Naive thymus-derived CD4-positive, alpha-beta T cell (primary cell): ENCODE measurements at regions not wholly inside any gene's neighbourhood (a gene's known extent, or its start where the extent isn't known, plus 50 kb on each side); places are given as distances from the start of the nearest gene placed in this dataset.

ENCODE experiments used
- ATAC-seq: fragments of 150-1000 bp; cut with Tn5 transposase; 2 replicates; pipeline ENCODE4 v1.10.0; 2021; ENCODE audit warnings: mild to moderate bottlenecking, moderate library complexity
- CTCF ChIA-PET: fragments of 350-600 bp; sonication (Branson Sonifier 250); formaldehyde crosslinking; loops from one replicate; lab custom pipeline; 2021; ENCODE audit warnings: antibody characterized with exemption; lab: Charles Lee
- POLR2A ChIA-PET: fragments of 350-600 bp; sonication (Branson Sonifier 250); formaldehyde crosslinking; loops from one replicate; lab custom pipeline; 2021; ENCODE audit warnings: antibody characterized with exemption, inconsistent platforms; lab: Charles Lee
- DNase-seq, 9 donors: peaks; one replicate each; pipeline versions ENCODE4 v3.0.0 to v3.0.0-alpha.2; 2020 to 2022; ENCODE audit warnings: mixed read lengths in 1 of 9
- H3K27ac ChIP-seq: one replicate; pipeline ENCODE4 v1.7.0; 2013; ENCODE audit warnings: mild to moderate bottlenecking, low read depth, low read length, moderate library complexity
- H3K27me3 ChIP-seq, 2 donors: one replicate each; pipeline ENCODE4 v1.7.0; 2013; ENCODE audit warnings: low read length in 2 of 2, mild to moderate bottlenecking in 2 of 2, moderate library complexity in 2 of 2; ENCODE audit not compliant: control insufficient read depth in 2 of 2, insufficient read depth in 2 of 2
- H3K36me3 ChIP-seq, 3 experiments: 1 replicate in 2 of 3; 2 replicates in 1 of 3; pipeline ENCODE4 v1.7.0; 2013; ENCODE audit warnings: low read length in 3 of 3, mild to moderate bottlenecking in 3 of 3, moderate library complexity in 1 of 3; ENCODE audit not compliant: insufficient read depth in 3 of 3, control insufficient read depth in 2 of 3
- H3K4me1 ChIP-seq, 2 donors: one replicate each; pipeline ENCODE4 v1.7.0; 2013; ENCODE audit warnings: low read length in 2 of 2, mild to moderate bottlenecking in 2 of 2, moderate library complexity in 1 of 2; ENCODE audit not compliant: control insufficient read depth in 2 of 2, insufficient read depth in 2 of 2
- H3K4me3 ChIP-seq: 2 replicates; pipeline ENCODE4 v1.7.0; 2013; ENCODE audit warnings: mild to moderate bottlenecking, low read length
- H3K9me3 ChIP-seq, 3 experiments: 1 replicate in 2 of 3; 2 replicates in 1 of 3; pipeline ENCODE4 v1.7.0; 2013; ENCODE audit warnings: low read length in 3 of 3; ENCODE audit not compliant: control insufficient read depth in 2 of 3
- H3K27ac Mint-ChIP-seq, 9 donors: one replicate each; pipeline ENCODE4 v1.8.0; 2020 to 2022; ENCODE audit warnings: mixed read lengths in 9 of 9, mild to moderate bottlenecking in 8 of 9, moderate library complexity in 5 of 9, inconsistent platforms in 2 of 9
- H3K27me3 Mint-ChIP-seq, 5 donors: one replicate each; pipeline ENCODE4 v1.8.0; 2021 to 2022; ENCODE audit warnings: mixed read lengths in 5 of 5, mild to moderate bottlenecking in 1 of 5
- H3K36me3 Mint-ChIP-seq, 5 donors: one replicate each; pipeline ENCODE4 v1.8.0; 2020 to 2022; ENCODE audit warnings: mixed read lengths in 5 of 5, mild to moderate bottlenecking in 3 of 5, inconsistent platforms in 1 of 5
- H3K4me1 Mint-ChIP-seq, 7 donors: one replicate each; pipeline ENCODE4 v1.8.0; 2020 to 2022; ENCODE audit warnings: mixed read lengths in 7 of 7, mild to moderate bottlenecking in 3 of 7, inconsistent platforms in 1 of 7
- H3K4me3 Mint-ChIP-seq, 10 donors: one replicate each; pipeline ENCODE4 v1.8.0; 2020 to 2022; ENCODE audit warnings: mild to moderate bottlenecking in 10 of 10, mixed read lengths in 10 of 10, moderate library complexity in 6 of 10, inconsistent platforms in 2 of 10
- H3K9me3 Mint-ChIP-seq, 11 donors: one replicate each; pipeline ENCODE4 v1.8.0; 2020 to 2022; ENCODE audit warnings: mixed read lengths in 11 of 11, mild to moderate bottlenecking in 4 of 11, inconsistent platforms in 1 of 11, moderate library complexity in 1 of 11
- intact Hi-C, 2 donors: fragments of 100-400 bp; cut with micrococcal nuclease; formaldehyde crosslinking; loops; one replicate each; pipeline ENCODE4 v1.15.1; 2023

DNA sequence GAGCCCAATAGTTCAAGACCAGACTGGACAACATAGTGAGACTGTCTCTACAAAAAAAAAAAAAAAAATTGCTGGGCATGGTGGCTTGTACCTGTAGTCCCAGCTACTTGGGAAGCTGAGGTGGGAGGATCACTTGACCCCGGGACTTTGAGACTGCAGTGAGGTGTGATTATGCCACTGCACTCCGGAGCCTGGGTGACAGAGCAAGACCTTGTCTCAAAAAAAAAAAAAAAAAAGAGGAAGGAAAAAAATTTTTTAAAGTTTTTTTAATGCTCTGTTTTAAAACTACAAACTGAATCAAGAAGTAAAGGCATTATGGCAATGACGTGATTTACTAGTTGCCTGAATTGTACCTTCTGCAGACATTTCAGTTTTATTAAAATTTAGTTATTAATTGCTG is 54.5 kb upstream of the ZDBF2 start:
- no peak overlapping the region for H3K27ac Mint-ChIP-seq
- H3K4me1 Mint-ChIP-seq: peaks cover 0 to 6% (median 0%) of the 10 kb centered on the region in 7 donors
- peaks cover 0 to 5% of the 10 kb centered on the region in 2 donors for H3K27me3 ChIP-seq
- no peak overlapping the region for H3K27ac ChIP-seq
- peaks cover 0 to 8% (median 0%) of the 10 kb centered on the region in 3 experiments for H3K9me3 ChIP-seq
- ATAC-seq (no peak), DNase-seq (no peak)
- H3K36me3 Mint-ChIP-seq: peaks cover 0 to 7% (median 0%) of the 10 kb centered on the region in 5 donors
- CTCF ChIA-PET: no interaction called here
- no peak overlapping the region for H3K4me3 ChIP-seq
- no peaks in the 10 kb centered on the region for H3K36me3 ChIP-seq
- H3K9me3 Mint-ChIP-seq: peaks cover 3 to 20% (median 9%) of the 10 kb centered on the region in 11 donors
- POLR2A ChIA-PET: no interaction called here
- H3K27me3 Mint-ChIP-seq: peaks cover 30 to 55% (median 35%) of the 10 kb centered on the region in 5 donors
- H3K4me3 Mint-ChIP-seq: no peak overlapping the region
- no peaks in the 10 kb centered on the region for H3K4me1 ChIP-seq
- intact Hi-C loops: no loop called here

DNA sequence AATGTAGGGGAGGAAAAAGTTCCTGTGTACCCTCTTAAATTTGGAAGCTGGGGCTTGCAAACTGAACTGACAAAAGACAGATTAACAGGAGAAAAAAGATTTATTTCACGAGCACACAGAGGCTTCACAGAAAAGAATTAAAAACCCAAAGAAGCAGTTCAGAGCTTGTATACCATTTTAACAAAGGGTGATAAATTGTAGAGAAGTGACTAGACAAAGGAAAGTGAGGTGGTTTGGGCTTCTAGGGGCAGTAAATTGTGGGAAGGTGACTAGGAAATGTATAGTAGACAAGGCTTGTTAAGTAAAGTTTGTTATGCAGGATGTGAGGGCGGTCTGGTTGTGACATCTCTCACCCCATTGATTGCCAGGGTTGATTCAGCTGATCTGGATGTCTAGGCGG is 53.5 kb upstream of the ZDBF2 start:
- no peak for ATAC-seq
- ChIA-PET CTCF (no interaction called here), POLR2A (no interaction called here)
- no peak overlapping the region for H3K4me3 Mint-ChIP-seq
- H3K4me1 Mint-ChIP-seq: peaks cover 0 to 8% (median 0%) of the 10 kb centered on the region in 7 donors
- no peak for DNase-seq
- H3K36me3 Mint-ChIP-seq: peaks cover 0 to 7% (median 0%) of the 10 kb centered on the region in 5 donors
- Histone ChIP-seq H3K36me3 (no peaks in the 10 kb centered on the region), H3K27ac (no peak overlapping the region), H3K9me3 (peaks cover 0 to 8% (median 0%) of the 10 kb centered on the region in 3 experiments), H3K4me1 (no peaks in the 10 kb centered on the region), H3K27me3 (peaks cover 0 to 5% of the 10 kb centered on the region in 2 donors), H3K4me3 (no peak overlapping the region)
- peaks cover 29 to 55% (median 36%) of the 10 kb centered on the region in 5 donors for H3K27me3 Mint-ChIP-seq
- peaks cover 3 to 25% (median 9%) of the 10 kb centered on the region in 11 donors for H3K9me3 Mint-ChIP-seq
- no peak overlapping the region for H3K27ac Mint-ChIP-seq
- intact Hi-C loops: no loop called here
